SU-DHL-6 (cell line): ENCODE measurements at regions not wholly inside any gene's neighbourhood (a gene's known extent, or its start where the extent isn't known, plus 50 kb on each side); places are given as distances from the start of the nearest gene placed in this dataset.

Experiments
- CTCF ChIP-seq: fragments of 200-600 bp; sonication (generic); IDR thresholded peaks from one replicate; pipeline ENCODE4 v1.5.1; 2017; ENCODE audit warnings: antibody characterized with exemption, mild to moderate bottlenecking, low read length, moderate library complexity; ENCODE audit not compliant: insufficient read depth, poor library complexity, severe bottlenecking
- EZH2phosphoT487 ChIP-seq: fragments of 200-600 bp; sonication (generic), shearing (Covaris generic); conservative IDR thresholded peaks from 2 replicates; pipeline ENCODE4 v1.6.1; 2018; ENCODE audit warnings: mild to moderate bottlenecking, antibody characterized with exemption, low read length, moderate library complexity, mixed read lengths

- TF ChIP-seq CTCF, result no peak
- no peak for TF ChIP-seq EZH2phosphoT487
Measured at GRCh38 chr18:8471372-8471771, 137.9 kb upstream of the RAB12 start.
